Vagina (tissue), 2 donors: ENCODE measurements at regions not wholly inside any gene's neighbourhood (a gene's known extent, or its start where the extent isn't known, plus 50 kb on each side); places are given as distances from the start of the nearest gene placed in this dataset.

Experiments used
- POLR2A ChIP-seq, 2 donors: fragments of 450-650 bp; IDR thresholded peaks; one replicate each; pipeline ENCODE4 v1.6.1; 2017; ENCODE audit warnings: antibody characterized with exemption in 2 of 2, mild to moderate bottlenecking in 2 of 2, moderate library complexity in 2 of 2
- POLR2AphosphoS5 ChIP-seq, 2 donors: sonication (generic); formaldehyde crosslinking; IDR thresholded peaks; one replicate each; pipeline ENCODE4 v1.9.0; 2017; ENCODE audit warnings: antibody characterized with exemption in 2 of 2, mild to moderate bottlenecking in 2 of 2, low read depth in 1 of 2; ENCODE audit not compliant: insufficient read depth in 1 of 2

DNA sequence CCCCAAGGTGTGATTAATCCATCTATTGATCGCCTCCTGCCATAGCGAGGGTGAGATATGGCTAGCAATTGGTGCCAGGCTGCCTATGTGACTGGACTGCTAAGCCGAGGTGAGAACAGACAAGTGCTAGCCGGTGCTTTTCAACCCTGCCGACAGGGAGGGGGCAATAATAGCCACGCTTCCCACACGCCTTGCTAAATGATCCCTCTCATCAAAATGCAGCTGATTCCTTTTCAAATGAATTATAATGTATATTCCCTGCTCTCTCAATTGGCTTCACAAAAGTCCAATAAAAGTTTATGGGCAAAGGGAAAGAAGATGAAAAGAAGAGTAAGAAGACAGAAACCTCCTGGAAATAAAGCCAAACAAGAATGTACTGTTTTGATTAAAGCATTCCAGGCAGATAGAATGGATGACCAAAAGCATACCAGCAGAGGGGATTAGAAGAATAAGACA lies 235.6 kb downstream of the ICOS start:
- TF ChIP-seq POLR2A (IDR thresholded peaks at IDR 0.05) (no peak), POLR2AphosphoS5 (IDR thresholded peaks at IDR 0.05; ENCODE audit: insufficient read depth in 1 of 2, low read depth in 1 of 2) (no peak)
